ENCODE measurements at regions not wholly inside any gene's neighbourhood (a gene's known extent, or its start where the extent isn't known, plus 50 kb on each side); places are given as distances from the start of the nearest gene placed in this dataset.

DNA sequence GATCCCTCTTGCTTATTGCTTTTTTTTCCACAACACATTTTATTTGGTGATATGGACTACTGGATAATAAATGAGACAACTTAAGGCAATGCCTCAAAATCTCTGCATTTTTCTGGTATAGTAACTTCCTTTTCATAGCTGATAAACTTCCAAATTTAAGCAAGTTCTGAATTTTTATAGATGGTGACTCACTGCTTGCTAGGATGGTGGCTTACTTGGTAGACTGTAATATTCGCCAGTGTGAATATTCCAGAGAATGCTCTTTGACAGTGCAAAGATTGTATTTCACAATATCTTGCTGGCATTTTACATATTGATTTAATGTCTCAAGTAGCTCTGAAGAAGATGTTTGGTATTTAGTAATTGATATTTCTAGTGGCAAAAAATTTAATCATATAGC is 472.4 kb downstream of the TFEC start:
- no TSS peak for BruUV-seq (replicated peaks)
- ChIA-PET CTCF (no interaction called here), POLR2A (ENCODE audit: unreplicated experiment) (no interaction called here)
- Histone ChIP-seq H3K79me1 (ENCODE audit: low read depth in 1 of 2, low read length in 2 of 2) (no peaks in the 10 kb centered on the region), H4K5ac (ENCODE audit: low read depth, low read length) (no peak overlapping the region), H2AK9ac (replicated peaks; ENCODE audit: low read depth, low read length, poor library complexity) (no peak overlapping the region), H3K56ac (ENCODE audit: extremely low read depth, insufficient read depth, low read length) (no peak overlapping the region), H2BK20ac (ENCODE audit: low read depth, low read length) (no peak overlapping the region), H4K20me1 (ENCODE audit: insufficient read depth, low read length) (no peaks in the 10 kb centered on the region), H3K9ac (ENCODE audit: low read depth, low read length) (no peak overlapping the region), H3K27me3 (ENCODE audit: control insufficient read depth, insufficient read depth, low read length) (no peaks in the 10 kb centered on the region), H3K36me3 (ENCODE audit: control insufficient read depth, insufficient read depth, low read length) (no peaks in the 10 kb centered on the region), H2AFZ (replicated peaks; ENCODE audit: low read length, poor library complexity) (no peak overlapping the region), H3K18ac (ENCODE audit: low read depth, low read length) (no peak overlapping the region), H2BK5ac (ENCODE audit: low read depth, low read length, poor library complexity, severe bottlenecking) (no peak overlapping the region), H3K23ac (ENCODE audit: low read depth, low read length) (no peak overlapping the region), H4K91ac (ENCODE audit: insufficient read depth, low read depth, low read length) (no peak overlapping the region), H3K4me1 (ENCODE audit: control insufficient read depth, insufficient read depth, low read length) (peaks cover 3% of the 10 kb centered on the region; the same call in 1 of the 2 replicates), H2BK120ac (ENCODE audit: low read depth, low read length) (no peak overlapping the region), H4K8ac (ENCODE audit: low read depth in 2 of 2, low read length in 2 of 2) (no peak overlapping the region), H3K14ac (replicated peaks; ENCODE audit: low read depth, low read length) (no peak overlapping the region), H3K4me2 (ENCODE audit: low read depth, low read length) (no peak overlapping the region), H3K9me3 (ENCODE audit: control insufficient read depth, insufficient read depth, low read length) (no peaks in the 10 kb centered on the region), H2BK15ac (ENCODE audit: low read depth, low read length) (no peak overlapping the region), H3K27ac (ENCODE audit: insufficient read depth, low read length) (no peak overlapping the region), H3K4ac (ENCODE audit: low read depth, low read length) (no peak overlapping the region), H3K4me3 (ENCODE audit: insufficient read depth, low read depth, low read length) (no peak overlapping the region), H3K9me1 (ENCODE audit: insufficient read depth, low read length) (no peaks in the 10 kb centered on the region), H2AK5ac (ENCODE audit: low read depth, low read length) (no peak overlapping the region)
- intact Hi-C loops (cut with micrococcal nuclease), result no loop called here
- DNase-seq (peak; percentile 70), ATAC-seq (ENCODE audit: low read depth) (peak; percentile 77)
- TF ChIP-seq CHD1 (IDR thresholded peaks at IDR 0.05; ENCODE audit: low read depth, low read length) (no peak), NFE2L2 (IDR thresholded peaks at IDR 0.05; ENCODE audit: low read depth, low read length) (no peak), FOS (IDR thresholded peaks at IDR 0.05; ENCODE audit: low read depth, low read length) (0 out of 2 replicates have a peak, but pooled peaks have one; percentile 3), MAZ (IDR thresholded peaks at IDR 0.05; ENCODE audit: borderline replicate concordance, low read depth, low read length) (no peak), CEBPB (IDR thresholded peaks at IDR 0.05; ENCODE audit: low read depth, low read length) (peak; percentile 84), RAD21 (IDR thresholded peaks at IDR 0.05; ENCODE audit: low read length) (no peak), MAFK (IDR thresholded peaks at IDR 0.05; ENCODE audit: low read depth, low read length) (no peak), POLR2A (IDR thresholded peaks at IDR 0.05; ENCODE audit: low read depth, low read length) (no peak), MXI1 (IDR thresholded peaks at IDR 0.05; ENCODE audit: borderline replicate concordance, low read depth, low read length) (no peak)
- TF ChIP-seq, protein P1, sequence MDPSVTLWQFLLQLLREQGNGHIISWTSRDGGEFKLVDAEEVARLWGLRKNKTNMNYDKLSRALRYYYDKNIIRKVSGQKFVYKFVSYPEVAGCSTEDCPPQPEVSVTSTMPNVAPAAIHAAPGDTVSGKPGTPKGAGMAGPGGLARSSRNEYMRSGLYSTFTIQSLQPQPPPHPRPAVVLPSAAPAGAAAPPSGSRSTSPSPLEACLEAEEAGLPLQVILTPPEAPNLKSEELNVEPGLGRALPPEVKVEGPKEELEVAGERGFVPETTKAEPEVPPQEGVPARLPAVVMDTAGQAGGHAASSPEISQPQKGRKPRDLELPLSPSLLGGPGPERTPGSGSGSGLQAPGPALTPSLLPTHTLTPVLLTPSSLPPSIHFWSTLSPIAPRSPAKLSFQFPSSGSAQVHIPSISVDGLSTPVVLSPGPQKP (IDR thresholded peaks at IDR 0.05; ENCODE audit: borderline replicate concordance, low read depth, low read length), result no peak
- TF ChIP-seq, protein P2, sequence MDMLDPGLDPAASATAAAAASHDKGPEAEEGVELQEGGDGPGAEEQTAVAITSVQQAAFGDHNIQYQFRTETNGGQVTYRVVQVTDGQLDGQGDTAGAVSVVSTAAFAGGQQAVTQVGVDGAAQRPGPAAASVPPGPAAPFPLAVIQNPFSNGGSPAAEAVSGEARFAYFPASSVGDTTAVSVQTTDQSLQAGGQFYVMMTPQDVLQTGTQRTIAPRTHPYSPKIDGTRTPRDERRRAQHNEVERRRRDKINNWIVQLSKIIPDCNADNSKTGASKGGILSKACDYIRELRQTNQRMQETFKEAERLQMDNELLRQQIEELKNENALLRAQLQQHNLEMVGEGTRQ (IDR thresholded peaks at IDR 0.05; ENCODE audit: low read depth, low read length), result no peak
- no CpG with 5 or more reads among the region's 1 CpG for WGBS, 2 experiments (ENCODE audit: extremely low coverage in 2 of 2, insufficient read length in 1 of 2)
- dilution Hi-C loops (cut with HindIII; ENCODE audit: low sequenced_read_pairs, unreplicated experiment), result no loop called here
- in situ Hi-C loops (cut with MboI; ENCODE audit: low sequenced_read_pairs), result no loop called here
